Erythroblast (primary cell): ENCODE measurements at regions not wholly inside any gene's neighbourhood (a gene's known extent, or its start where the extent isn't known, plus 50 kb on each side); places are given as distances from the start of the nearest gene placed in this dataset.

ENCODE experiments used
- GATA1 ChIP-seq: IDR thresholded peaks from 2 replicates; pipeline ENCODE4 v1.6.1; 2011; ENCODE audit warnings: low read depth, mild to moderate bottlenecking, control low read depth, low read length, moderate library complexity
- POLR2A ChIP-seq: IDR thresholded peaks from 2 replicates; pipeline ENCODE4 v1.6.1; 2011; ENCODE audit warnings: mild to moderate bottlenecking, low read length

DNA sequence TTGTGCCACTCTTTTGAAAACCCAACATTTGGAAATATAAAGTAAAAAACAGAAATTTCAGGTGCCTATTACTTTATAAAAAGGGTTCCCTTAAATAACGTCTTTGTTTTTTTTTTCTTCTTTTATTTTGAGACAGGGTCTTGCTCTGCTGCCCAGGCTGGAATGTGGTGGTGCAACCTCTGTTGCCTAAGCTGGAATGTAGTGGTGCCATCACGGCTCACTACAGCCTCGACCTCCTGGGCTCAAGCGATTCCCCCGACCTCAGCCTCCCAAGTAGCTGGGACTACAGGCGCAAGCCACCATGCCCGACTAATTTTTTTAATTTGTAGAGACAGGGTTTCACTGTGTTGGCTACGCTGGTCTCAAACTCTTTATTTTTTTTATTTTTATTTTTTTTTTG is 110.2 kb upstream of the HNRNPU start:
- TF ChIP-seq POLR2A: no peak
- no peak for TF ChIP-seq GATA1
